ENCODE measurements at regions not wholly inside any gene's neighbourhood (a gene's known extent, or its start where the extent isn't known, plus 50 kb on each side); places are given as distances from the start of the nearest gene placed in this dataset.
"Not testable (repeated sequence)": the region's sequence is repeated elsewhere in the genome, so short reads cannot be mapped to it uniquely, and the experiment has no call there.

GRCh38 chr5:97499605-97500004, 316.6 kb upstream of the RIOK2 start:
- Histone ChIP-seq H3K9me3 (no peaks in the 10 kb centered on the region), H3K36me3 (no peaks in the 10 kb centered on the region), H3K27ac (no peak overlapping the region), H3K4me3 (no peak overlapping the region), H3K4me1 (no peaks in the 10 kb centered on the region), H3K27me3 (no peaks in the 10 kb centered on the region)
- intact Hi-C loops (cut with DNase I; ENCODE audit: low total_unique reads), result no loop called here
- TF ChIP-seq POLR2A (IDR thresholded peaks at IDR 0.05) (no peak), CTCF (IDR thresholded peaks at IDR 0.05) (no peak), POLR2AphosphoS5 (IDR thresholded peaks at IDR 0.05) (no peak)
- no peak for DNase-seq (ENCODE audit: low spot score in 2 of 2)

DNA sequence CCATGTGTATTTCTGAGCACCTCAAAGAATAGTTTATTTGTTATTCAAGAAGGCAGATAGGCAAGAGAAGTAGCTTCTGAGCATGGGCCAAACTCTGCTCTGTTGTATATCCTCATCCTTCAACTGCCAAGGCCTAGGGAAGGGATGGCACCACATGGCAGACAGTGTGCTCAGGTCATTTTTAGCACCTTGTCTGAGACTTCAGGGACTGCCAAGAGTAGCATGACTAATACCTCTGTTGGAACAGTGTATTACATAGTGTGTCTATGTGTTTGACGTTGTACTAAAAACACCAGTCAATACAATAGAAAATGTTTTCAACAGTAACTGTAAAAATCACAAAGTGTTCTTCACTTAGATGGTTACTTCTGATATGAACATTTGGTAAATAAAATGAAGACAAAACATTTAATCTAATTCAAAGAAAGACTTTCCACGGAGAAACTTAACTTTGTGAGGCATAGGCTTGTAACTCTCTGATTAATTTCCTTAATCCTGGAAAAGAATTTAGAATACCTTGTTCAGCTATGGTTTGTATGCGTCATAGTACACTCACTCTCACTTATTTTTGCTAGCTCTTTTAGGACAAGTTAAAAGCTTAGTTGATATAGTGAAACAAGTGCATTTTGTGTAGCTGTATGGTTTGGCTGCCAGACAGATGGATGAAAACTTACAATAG, 318.4 kb upstream of the RIOK2 start:
- intact Hi-C loops (cut with DNase I; ENCODE audit: low total_unique reads), result no loop called here
- no peaks in the 10 kb centered on the region for H3K9me3 ChIP-seq
- no peaks in the 10 kb centered on the region for H3K36me3 ChIP-seq
- no peaks in the 10 kb centered on the region for H3K27me3 ChIP-seq
- H3K4me3 ChIP-seq, result no peak overlapping the region
- H3K4me1 ChIP-seq, result no peaks in the 10 kb centered on the region
- DNase-seq (ENCODE audit: low spot score in 2 of 2), result no peak
- no peak for TF ChIP-seq POLR2A (IDR thresholded peaks at IDR 0.05)
- TF ChIP-seq CTCF (IDR thresholded peaks at IDR 0.05), result no peak
- H3K27ac ChIP-seq, result no peak overlapping the region

DNA sequence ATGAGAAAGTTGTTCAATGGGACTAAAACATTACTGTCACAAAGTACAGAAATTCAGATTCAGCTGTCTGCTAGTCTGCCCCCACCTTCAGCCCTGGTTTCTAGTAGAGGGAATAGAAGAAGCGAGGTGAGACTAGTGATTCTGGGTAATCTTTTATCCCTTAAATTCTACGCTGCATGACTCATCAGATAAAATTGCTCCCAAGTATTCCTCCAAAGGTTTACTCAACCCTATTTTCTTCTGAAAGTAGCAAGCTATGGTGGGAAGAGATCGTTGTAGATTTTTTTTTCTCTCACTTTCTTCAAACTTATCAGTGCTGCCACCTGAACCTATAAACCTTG, 318.9 kb upstream of the RIOK2 start:
- Histone ChIP-seq H3K36me3 (no peaks in the 10 kb centered on the region), H3K4me1 (no peaks in the 10 kb centered on the region), H3K27me3 (no peaks in the 10 kb centered on the region), H3K9me3 (no peaks in the 10 kb centered on the region), H3K27ac (no peak overlapping the region), H3K4me3 (no peak overlapping the region)
- DNase-seq (ENCODE audit: low spot score in 2 of 2), result no peak
- intact Hi-C loops (cut with DNase I; ENCODE audit: low total_unique reads), result no loop called here
- no peak for TF ChIP-seq CTCF (IDR thresholded peaks at IDR 0.05)
- TF ChIP-seq POLR2AphosphoS5 (IDR thresholded peaks at IDR 0.05), result no peak
- no peak for TF ChIP-seq POLR2A (IDR thresholded peaks at IDR 0.05)

DNA sequence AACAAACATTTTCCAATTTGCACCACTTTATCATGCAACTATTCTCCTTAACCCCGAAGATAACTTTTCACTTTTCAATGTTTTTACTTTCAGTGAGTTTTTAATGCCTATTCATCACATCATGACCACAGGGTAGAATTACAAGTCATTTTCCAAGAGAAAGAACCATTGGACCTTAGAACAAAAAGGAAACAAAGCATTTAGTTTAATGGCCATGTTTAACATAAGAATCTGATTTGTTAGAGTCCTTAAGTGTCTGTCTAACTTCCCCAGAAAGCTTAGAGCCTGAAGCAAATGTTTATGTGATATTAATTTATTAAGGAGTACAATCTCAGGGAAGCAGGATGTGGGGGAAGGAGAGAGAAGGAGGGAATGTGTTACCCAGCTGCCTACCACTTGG, 325.8 kb upstream of the RIOK2 start:
- Histone ChIP-seq H3K27me3 (no peaks in the 10 kb centered on the region), H3K36me3 (no peaks in the 10 kb centered on the region), H3K4me3 (no peak overlapping the region), H3K4me1 (no peaks in the 10 kb centered on the region), H3K27ac (no peak overlapping the region), H3K9me3 (no peaks in the 10 kb centered on the region)
- intact Hi-C loops (cut with DNase I; ENCODE audit: low total_unique reads), result no loop called here
- no peak for TF ChIP-seq POLR2A (IDR thresholded peaks at IDR 0.05)
- TF ChIP-seq POLR2AphosphoS5 (IDR thresholded peaks at IDR 0.05), result no peak
- TF ChIP-seq CTCF (IDR thresholded peaks at IDR 0.05), result no peak
- DNase-seq (ENCODE audit: low spot score in 2 of 2), result no peak

DNA sequence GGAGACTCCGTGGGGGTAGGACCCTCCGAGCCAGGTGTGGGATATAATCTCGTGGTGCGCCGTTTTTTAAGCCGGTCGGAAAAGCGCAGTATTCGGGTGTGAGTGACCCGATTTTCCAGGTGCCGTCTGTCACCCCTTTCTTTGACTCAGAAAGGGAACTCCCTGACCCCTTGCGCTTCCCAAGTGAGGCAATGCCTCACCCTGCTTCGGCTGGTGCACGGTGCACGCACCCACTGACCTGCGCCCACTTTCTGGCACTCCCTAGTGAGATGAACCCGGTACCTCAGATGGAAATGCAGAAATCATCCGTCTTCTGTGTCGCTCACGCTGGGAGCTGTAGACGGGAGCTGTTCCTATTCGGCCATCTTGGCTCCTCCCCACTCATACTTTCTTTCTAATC, 336.5 kb upstream of the RIOK2 start:
- H3K36me3 ChIP-seq; intact Hi-C loops (cut with DNase I; ENCODE audit: low total_unique reads); DNase-seq (ENCODE audit: low spot score in 2 of 2); H3K27me3 ChIP-seq; H3K27ac ChIP-seq; H3K4me1 ChIP-seq; H3K4me3 ChIP-seq; H3K9me3 ChIP-seq: not testable (repeated sequence)

DNA sequence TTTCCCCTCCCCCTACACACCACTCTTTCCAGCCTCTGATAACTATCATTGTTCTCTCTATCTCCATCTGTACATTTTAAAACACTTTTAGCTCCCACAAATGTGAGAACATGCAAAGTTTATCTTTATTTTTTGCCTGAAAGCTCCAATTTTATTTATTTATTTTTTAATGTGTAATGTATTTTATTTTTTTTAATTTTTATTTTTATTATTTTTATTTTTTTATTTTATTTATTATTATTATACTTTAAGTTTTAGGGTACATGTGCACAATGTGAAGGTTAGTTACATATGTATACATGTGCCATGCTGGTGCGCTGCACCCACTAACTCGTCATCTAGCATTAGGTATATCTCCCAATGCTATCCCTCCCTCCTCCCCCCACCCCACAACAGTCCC, 340.3 kb upstream of the RIOK2 start:
- H3K4me3 ChIP-seq; H3K27ac ChIP-seq; H3K27me3 ChIP-seq; intact Hi-C loops (cut with DNase I; ENCODE audit: low total_unique reads); H3K9me3 ChIP-seq; DNase-seq (ENCODE audit: low spot score in 2 of 2); H3K4me1 ChIP-seq; H3K36me3 ChIP-seq: not testable (repeated sequence)
